HepG2 (cell line): ENCODE measurements at regions not wholly inside any gene's neighbourhood (a gene's known extent, or its start where the extent isn't known, plus 50 kb on each side); places are given as distances from the start of the nearest gene placed in this dataset.
A peak's percentile ranks its signal among the peaks of the same experiment; 100 is the strongest.

ENCODE experiments used
- ATAC-seq: fragments of 200-7000 bp; cut with Tn5 transposase; 3 replicates; pipeline ENCODE4 v1.9.1; 2020; ENCODE audit warnings: mild to moderate bottlenecking, moderate library complexity
- BruUV-seq: library from RNA; stranded (reverse); fragments of 400-500 nt; replicated peaks from 2 replicates; lab custom pipeline; 2021; lab: Mats Ljungman, UMichigan
- CTCF ChIA-PET: fragments of 300-600 bp; formaldehyde crosslinking; extraction: SDS; loops from one replicate; lab custom pipeline; 2021; ENCODE audit warnings: low total read pairs, inconsistent platforms, low intra/inter-chr PET ratio; lab: Yijun Ruan, JAX
- POLR2A ChIA-PET: fragments of 350-600 bp; sonication (Branson Sonifier 250); formaldehyde crosslinking; loops from one replicate; lab custom pipeline; 2020; ENCODE audit warnings: antibody characterized with exemption, inconsistent platforms; lab: Yijun Ruan, JAX
- DNase-seq: peaks from one replicate; pipeline ENCODE4 v3.0.0-alpha.2; 2015; ENCODE audit warnings: low spot score
- FAIRE-seq: peaks from 3 replicates; lab custom pipeline; 2011; peaks lifted over from hg19 to GRCh38; lab: Jason Lieb, UNC
- H2AFZ ChIP-seq: one replicate; pipeline ENCODE4 v1.6.1; 2011; ENCODE audit warnings: low read length, inconsistent platforms
- H3K27ac ChIP-seq: fragments of 300-600 bp; 3 replicates; pipeline ENCODE4 v1.8.0; 2011; ENCODE audit warnings: mixed run types, mild to moderate bottlenecking, mixed read lengths, low read length, inconsistent platforms; ENCODE audit not compliant: insufficient read depth; ENCODE audit errors: extremely low read length
- H3K27me3 ChIP-seq, 2 experiments: fragments of 200-600 bp in 1 of 2; 2 replicates in 1 of 2; 3 replicates in 1 of 2; pipeline versions ENCODE4 v1.6.0 to v1.8.0; 2011; ENCODE audit warnings: low read length in 2 of 2, mild to moderate bottlenecking in 2 of 2, moderate library complexity in 2 of 2, inconsistent platforms in 1 of 2; ENCODE audit not compliant: insufficient read depth in 2 of 2, control insufficient read depth in 1 of 2
- H3K36me3 ChIP-seq, 2 experiments: fragments of 200-600 bp in 1 of 2; replicated peaks in 1 of 2; 2 replicates in 1 of 2; 3 replicates in 1 of 2; pipeline versions ENCODE4 v1.5.1 to v1.8.0; 2011; ENCODE audit warnings: low read length in 2 of 2, inconsistent platforms in 1 of 2; ENCODE audit not compliant: insufficient read depth in 2 of 2, control insufficient read depth in 1 of 2
- H3K4me1 ChIP-seq: 2 replicates; pipeline ENCODE4 v1.5.1; 2012; ENCODE audit warnings: low read length, inconsistent platforms; ENCODE audit not compliant: insufficient read depth
- H3K4me2 ChIP-seq: 2 replicates; pipeline ENCODE4 v1.6.0; 2011; ENCODE audit warnings: low read depth, low read length, inconsistent platforms
- H3K4me3 ChIP-seq, 3 experiments: fragments of 200-600 bp in 1 of 3; sonication (generic), shearing (Covaris generic) in 1 of 3; replicated peaks in 1 of 3; 2 replicates each; pipeline ENCODE4 v1.5.1; 2011 to 2016; ENCODE audit warnings: low read length in 3 of 3, inconsistent platforms in 2 of 3, low read depth in 2 of 3, mild to moderate bottlenecking in 2 of 3, control low read depth in 1 of 3, mixed read lengths in 1 of 3; ENCODE audit not compliant: insufficient read depth in 1 of 3
- H3K79me2 ChIP-seq: one replicate; pipeline ENCODE4 v1.6.1; 2011; ENCODE audit warnings: low read length, inconsistent platforms; ENCODE audit not compliant: insufficient read depth
- H3K9ac ChIP-seq: 2 replicates; pipeline ENCODE4 v1.6.0; 2011; ENCODE audit warnings: mild to moderate bottlenecking, low read depth, low read length, inconsistent platforms; ENCODE audit not compliant: insufficient read depth
- H3K9me3 ChIP-seq: 2 replicates; pipeline ENCODE4 v1.5.1; 2012; ENCODE audit warnings: mild to moderate bottlenecking, low read length
- H4K20me1 ChIP-seq: 2 replicates; pipeline ENCODE4 v1.6.0; 2011; ENCODE audit warnings: inconsistent platforms, mild to moderate bottlenecking, low read length, moderate library complexity; ENCODE audit not compliant: insufficient read depth
- CEBPG ChIP-seq: IDR thresholded peaks from 2 replicates; pipeline ENCODE4 v1.6.1; 2016
- FOXA1 ChIP-seq, 2 experiments: fragments of 450-650 bp in 1 of 2; sonication (generic) in 1 of 2; formaldehyde crosslinking in 1 of 2; IDR thresholded peaks; 2 replicates each; pipeline versions ENCODE4 v1.4.0 to v1.6.1; 2016 to 2020; ENCODE audit warnings: missing genetic modification reagents in 1 of 2
- FOXA3 ChIP-seq: IDR thresholded peaks from 2 replicates; pipeline ENCODE4 v1.6.1; 2016; ENCODE audit warnings: missing genetic modification reagents, missing compliant biosample characterization
- GATAD2A ChIP-seq: IDR thresholded peaks from 2 replicates; pipeline ENCODE4 v1.6.1; 2016
- NR2F1 ChIP-seq, 2 experiments: fragments of 450-650 bp in 1 of 2; formaldehyde crosslinking in 1 of 2; IDR thresholded peaks; 2 replicates each; pipeline versions ENCODE4 v1.5.0 to v1.6.1; 2016 to 2020; ENCODE audit warnings: mild to moderate bottlenecking in 1 of 2, missing compliant biosample characterization in 1 of 2, missing genetic modification reagents in 1 of 2, moderate library complexity in 1 of 2
- NR2F6 ChIP-seq, 2 experiments: IDR thresholded peaks; 2 replicates each; pipeline ENCODE4 v1.6.1; 2016; ENCODE audit warnings: antibody characterized with exemption in 1 of 2, mild to moderate bottlenecking in 1 of 2
- ZFY ChIP-seq: sonication (generic); formaldehyde crosslinking; IDR thresholded peaks from 2 replicates; pipeline ENCODE4 v1.4.0; 2020; ENCODE audit warnings: missing genetic modification reagents
- ZNF441 ChIP-seq: sonication (generic); formaldehyde crosslinking; IDR thresholded peaks from 2 replicates; pipeline ENCODE4 v1.7.0; 2021; ENCODE audit warnings: missing genetic modification reagents, borderline replicate concordance
- ZSCAN25 ChIP-seq: sonication (generic); formaldehyde crosslinking; IDR thresholded peaks from 2 replicates; pipeline ENCODE4 v1.8.0; 2022; ENCODE audit warnings: mild to moderate bottlenecking, missing genetic modification reagents
- WGBS: methylation state at CpG from one replicate; pipeline ENCODE4 v1.1.6; 2017; ENCODE audit warnings: low lambda C conversion rate; 5-methylcytosine and 5-hydroxymethylcytosine counted together
- in situ Hi-C: cut with HindIII; loops from 2 replicates; pipeline ENCODE4 v1.10.0; 2017; ENCODE audit warnings: low pct_unique_long_range_greater_than_20kb; ENCODE audit not compliant: extremely low pct_ligation_motif_present
- intact Hi-C: fragments of 100-400 bp; cut with micrococcal nuclease; formaldehyde crosslinking; loops from one replicate; pipeline ENCODE4 v1.10.0; 2022; ENCODE audit not compliant: unreplicated experiment

GRCh38 chr15:66651913-66652642 lies 50.0 kb upstream of the SMAD6 start:
- no peak for TF ChIP-seq FOXA1 (IDR thresholded peaks at IDR 0.05)
- peak; percentile 36; the same call in 1 of the 2 replicates for TF ChIP-seq FOXA1 (CRISPR knock-in tag; IDR thresholded peaks at IDR 0.05)
- TF ChIP-seq ZFY (CRISPR knock-in tag) = 0 out of 2 replicates have a peak, but pooled peaks have one; percentile 5
- TF ChIP-seq FOXA3 = 0 out of 2 replicates have a peak, but pooled peaks have one; percentile 13
- TF ChIP-seq GATAD2A (CRISPR knock-in tag) = 0 out of 2 replicates have a peak, but pooled peaks have one; percentile 33
- 0 out of 4 replicates have a peak, but pooled peaks of 1 of the 2 experiments have one; percentile 28 for TF ChIP-seq NR2F1 (CRISPR knock-in tag; IDR thresholded peaks at IDR 0.05)
- TF ChIP-seq ZNF441 (CRISPR knock-in tag) = no peak
- no peak for TF ChIP-seq ZSCAN25 (CRISPR knock-in tag)
- 0 out of 2 replicates have a peak, but pooled peaks have one; percentile 10 for TF ChIP-seq CEBPG (CRISPR knock-in tag)
- no peak for TF ChIP-seq NR2F6 (IDR thresholded peaks at IDR 0.05)
- peak; percentile 9; the same call in 1 of the 2 replicates for TF ChIP-seq NR2F6 (CRISPR knock-in tag; IDR thresholded peaks at IDR 0.05)
- TF ChIP-seq, all 625 proteins: peak for 7

More at GRCh38 chr15:66651913-66652642, 50.0 kb upstream of the SMAD6 start:
- Histone ChIP-seq H3K4me2 (0 out of 2 replicates have a peak overlapping the region, but pooled peaks have one; percentile 1), H3K36me3 (no peaks in the 10 kb centered on the region), H3K4me3 (no peak overlapping the region), H3K9ac (no peak overlapping the region), H4K20me1 (no peaks in the 10 kb centered on the region), H3K79me2 (no peaks in the 10 kb centered on the region), H3K9me3 (no peaks in the 10 kb centered on the region), H3K27ac (no peak overlapping the region), H2AFZ (no peak overlapping the region), H3K4me1 (peaks cover 37% of the 10 kb centered on the region), H3K27me3 (peaks cover 0 to 5% of the 10 kb centered on the region in 2 experiments; a peak in 1 of 5 replicates)
- 2% methylated on average over 4 of the region's 5 CpGs for WGBS
- ChIA-PET CTCF (no interaction called here), POLR2A (no interaction called here)
- no TSS peak for BruUV-seq
- ATAC-seq (peak; percentile 75), DNase-seq (peak; percentile 48), FAIRE-seq (peak; percentile 60)
- in situ Hi-C loops (no loop called here), intact Hi-C loops (no loop called here)
